ENCODE measurements at regions not wholly inside any gene's neighbourhood (a gene's known extent, or its start where the extent isn't known, plus 50 kb on each side); places are given as distances from the start of the nearest gene placed in this dataset.

DNA sequence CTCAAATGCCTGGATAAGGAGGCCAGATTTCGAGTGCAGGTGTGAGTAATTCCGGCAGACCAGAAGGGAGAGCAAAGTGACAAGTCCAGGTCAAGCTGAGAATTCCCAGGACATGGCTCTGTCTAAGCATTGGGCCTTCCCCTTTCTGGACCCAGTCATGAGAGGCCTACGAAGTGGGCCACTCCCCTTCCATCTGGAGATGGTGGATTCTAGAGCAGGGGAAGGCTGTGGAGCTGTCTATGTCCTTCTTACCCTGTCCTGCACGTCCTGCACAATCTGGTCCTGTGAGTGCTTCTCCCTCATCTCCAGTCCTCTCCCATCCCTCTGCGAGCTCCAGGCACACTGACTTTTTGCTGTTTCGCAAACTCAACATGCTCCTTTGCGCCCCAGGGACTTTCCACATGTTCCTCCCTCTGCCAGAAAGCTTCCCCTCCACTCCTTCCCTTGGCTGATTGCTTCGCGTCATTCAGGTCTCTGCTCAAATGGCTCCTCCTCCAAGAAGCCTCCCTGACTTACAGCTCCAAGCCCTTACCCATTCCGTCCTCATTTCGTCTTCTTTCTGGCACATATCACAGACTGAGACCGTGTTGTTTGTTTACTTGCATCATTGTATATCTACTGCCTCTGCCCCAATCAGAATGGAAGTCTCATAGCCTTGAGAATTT, 193.2 kb downstream of the URI1 start:
- 76 to 84% (median 77%) methylated on average over 11 to 12 of the region's 12 CpGs for WGBS, 4 donors
- H3K36me3 ChIP-seq (replicated peaks in 1 of 2) = no peaks in the 10 kb centered on the region
- intact Hi-C loops (cut with DNase I) = no loop called here
- H3K4me3 ChIP-seq = no peak overlapping the region
- TF ChIP-seq, protein P1, sequence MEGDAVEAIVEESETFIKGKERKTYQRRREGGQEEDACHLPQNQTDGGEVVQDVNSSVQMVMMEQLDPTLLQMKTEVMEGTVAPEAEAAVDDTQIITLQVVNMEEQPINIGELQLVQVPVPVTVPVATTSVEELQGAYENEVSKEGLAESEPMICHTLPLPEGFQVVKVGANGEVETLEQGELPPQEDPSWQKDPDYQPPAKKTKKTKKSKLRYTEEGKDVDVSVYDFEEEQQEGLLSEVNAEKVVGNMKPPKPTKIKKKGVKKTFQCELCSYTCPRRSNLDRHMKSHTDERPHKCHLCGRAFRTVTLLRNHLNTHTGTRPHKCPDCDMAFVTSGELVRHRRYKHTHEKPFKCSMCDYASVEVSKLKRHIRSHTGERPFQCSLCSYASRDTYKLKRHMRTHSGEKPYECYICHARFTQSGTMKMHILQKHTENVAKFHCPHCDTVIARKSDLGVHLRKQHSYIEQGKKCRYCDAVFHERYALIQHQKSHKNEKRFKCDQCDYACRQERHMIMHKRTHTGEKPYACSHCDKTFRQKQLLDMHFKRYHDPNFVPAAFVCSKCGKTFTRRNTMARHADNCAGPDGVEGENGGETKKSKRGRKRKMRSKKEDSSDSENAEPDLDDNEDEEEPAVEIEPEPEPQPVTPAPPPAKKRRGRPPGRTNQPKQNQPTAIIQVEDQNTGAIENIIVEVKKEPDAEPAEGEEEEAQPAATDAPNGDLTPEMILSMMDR (IDR thresholded peaks at IDR 0.05) = no peak
- TF ChIP-seq POLR2A (IDR thresholded peaks at IDR 0.05) = no peak
- H3K27ac ChIP-seq = no peak overlapping the region
- no peaks in the 10 kb centered on the region for H3K4me1 ChIP-seq (replicated peaks in 1 of 2)
- DNase-seq = no peak
- no peaks in the 10 kb centered on the region for H3K9me3 ChIP-seq (replicated peaks in 1 of 3)
- no peaks in the 10 kb centered on the region for H3K27me3 ChIP-seq

DNA sequence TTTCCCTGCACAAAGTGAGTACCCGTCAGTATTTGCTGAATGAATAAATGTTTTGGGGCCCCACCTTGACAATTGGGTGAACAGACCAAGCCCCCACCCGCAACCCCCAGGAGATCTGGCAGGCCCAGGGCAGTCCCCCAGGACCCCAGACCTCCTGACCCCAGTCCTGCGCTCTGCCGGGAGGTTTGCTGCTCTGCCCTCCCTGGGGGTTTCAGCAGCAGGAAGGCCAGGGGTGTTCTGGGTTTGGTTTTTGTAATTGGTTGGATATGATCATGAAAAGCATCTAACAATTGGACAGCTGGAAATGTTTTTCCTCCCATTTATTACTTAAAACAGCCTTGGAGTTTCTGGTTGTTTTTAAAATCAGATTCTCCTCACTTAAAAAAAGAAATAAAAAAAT, 193.8 kb downstream of the URI1 start:
- Histone ChIP-seq H3K9me3 (replicated peaks in 1 of 3) (no peaks in the 10 kb centered on the region), H3K27ac (no peak overlapping the region), H3K36me3 (replicated peaks in 1 of 2) (no peaks in the 10 kb centered on the region), H3K27me3 (no peaks in the 10 kb centered on the region), H3K4me1 (replicated peaks in 1 of 2) (no peaks in the 10 kb centered on the region), H3K4me3 (no peak overlapping the region)
- intact Hi-C loops (cut with DNase I) = no loop called here
- no peak for TF ChIP-seq POLR2A (IDR thresholded peaks at IDR 0.05)
- TF ChIP-seq, protein P1 (IDR thresholded peaks at IDR 0.05) = no peak
- no peak for DNase-seq
- WGBS, 4 donors = 60 to 81% (median 71%) methylated on average over 4 of the region's 4 CpGs

DNA sequence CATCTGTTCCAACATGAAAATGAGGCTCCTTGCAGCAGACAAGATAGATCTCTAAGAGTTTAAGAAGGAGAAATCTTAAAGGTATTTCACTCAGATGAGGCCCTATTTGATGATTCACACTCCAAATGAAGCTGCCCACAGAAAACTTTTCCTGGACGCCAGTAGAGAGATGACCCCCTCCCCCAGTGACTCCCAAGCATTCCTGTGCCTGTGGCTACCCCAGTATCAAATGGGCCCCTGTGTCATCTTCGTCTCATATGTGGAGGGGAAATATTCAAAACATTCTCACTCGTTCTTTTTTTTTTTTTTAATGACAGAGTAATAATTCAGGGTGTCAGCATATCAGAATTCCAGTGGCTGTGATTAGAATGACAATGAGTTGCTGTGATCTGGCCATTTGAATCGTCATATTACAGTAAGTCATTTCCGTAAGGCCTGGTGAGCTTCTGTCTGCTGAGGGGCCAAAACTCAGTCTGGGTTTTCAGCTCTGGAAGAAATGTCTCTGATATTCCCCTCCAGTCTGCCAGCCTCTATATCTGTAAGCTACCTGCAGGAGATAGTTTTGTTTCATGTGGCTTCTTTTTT, 194.7 kb downstream of the URI1 start:
- Histone ChIP-seq H3K36me3 (replicated peaks in 1 of 2) (no peaks in the 10 kb centered on the region), H3K4me1 (replicated peaks in 1 of 2) (no peaks in the 10 kb centered on the region), H3K27me3 (no peaks in the 10 kb centered on the region), H3K9me3 (replicated peaks in 1 of 3) (no peaks in the 10 kb centered on the region), H3K27ac (no peak overlapping the region), H3K4me3 (no peak overlapping the region)
- no peak for TF ChIP-seq POLR2A (IDR thresholded peaks at IDR 0.05)
- TF ChIP-seq, protein P1 (IDR thresholded peaks at IDR 0.05) = no peak
- intact Hi-C loops (cut with DNase I) = no loop called here
- WGBS, 4 donors = 73 to 92% (median 78%) methylated on average over 5 of the region's 5 CpGs
- no peak for DNase-seq

DNA sequence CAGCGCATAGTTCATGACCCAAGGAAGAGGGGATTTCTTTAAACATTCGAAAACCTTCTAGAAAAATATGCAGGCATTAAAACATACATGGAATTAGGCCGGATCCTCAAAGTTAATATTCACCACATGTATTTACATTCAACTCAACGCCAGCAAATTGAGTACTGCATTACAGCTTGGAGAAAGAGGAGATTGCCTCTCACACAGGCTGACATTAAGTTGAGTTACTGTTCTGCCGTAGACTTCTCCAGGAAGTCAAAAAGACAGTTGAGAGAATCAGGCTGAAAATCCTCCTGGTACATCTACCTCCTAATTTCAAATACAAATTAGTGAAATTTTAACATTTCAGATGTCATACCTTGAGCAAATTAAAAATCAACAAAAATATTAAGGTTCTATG, 195.7 kb downstream of the URI1 start:
- WGBS, 4 donors = 69 to 85% (median 80%) methylated on average over 5 of the region's 5 CpGs
- H3K36me3 ChIP-seq (replicated peaks in 1 of 2) = no peaks in the 10 kb centered on the region
- TF ChIP-seq, protein P1 (IDR thresholded peaks at IDR 0.05) = no peak
- no peak for TF ChIP-seq POLR2A (IDR thresholded peaks at IDR 0.05)
- no peak for DNase-seq
- H3K27ac ChIP-seq = no peak overlapping the region
- H3K4me3 ChIP-seq = no peak overlapping the region
- no peaks in the 10 kb centered on the region for H3K4me1 ChIP-seq (replicated peaks in 1 of 2)
- no peaks in the 10 kb centered on the region for H3K27me3 ChIP-seq
- intact Hi-C loops (cut with DNase I) = no loop called here
- no peaks in the 10 kb centered on the region for H3K9me3 ChIP-seq (replicated peaks in 1 of 3)
